GM13976 (cell line): ENCODE measurements at regions not wholly inside any gene's neighbourhood (a gene's known extent, or its start where the extent isn't known, plus 50 kb on each side); places are given as distances from the start of the nearest gene placed in this dataset.

Experiments used
- DNase-seq: peaks from one replicate; pipeline ENCODE4 v3.0.0; 2012; ENCODE audit warnings: low spot score
- in situ Hi-C: fragments of 300-500 bp; cut with MboI; formaldehyde crosslinking; loops from one replicate; pipeline ENCODE4 v1.12.0; 2022; ENCODE audit warnings: low sequenced_read_pairs, mixed read lengths, inconsistent platforms; ENCODE audit not compliant: unreplicated experiment
- TF ChIP-seq, protein P1 (sequence below): IDR thresholded peaks from 2 replicates; pipeline ENCODE4 v1.5.1; 2012; ENCODE audit warnings: borderline replicate concordance, mild to moderate bottlenecking; ENCODE audit not compliant: insufficient read depth; ENCODE audit errors: extremely low read depth, missing control alignments, control extremely low read depth

DNA sequence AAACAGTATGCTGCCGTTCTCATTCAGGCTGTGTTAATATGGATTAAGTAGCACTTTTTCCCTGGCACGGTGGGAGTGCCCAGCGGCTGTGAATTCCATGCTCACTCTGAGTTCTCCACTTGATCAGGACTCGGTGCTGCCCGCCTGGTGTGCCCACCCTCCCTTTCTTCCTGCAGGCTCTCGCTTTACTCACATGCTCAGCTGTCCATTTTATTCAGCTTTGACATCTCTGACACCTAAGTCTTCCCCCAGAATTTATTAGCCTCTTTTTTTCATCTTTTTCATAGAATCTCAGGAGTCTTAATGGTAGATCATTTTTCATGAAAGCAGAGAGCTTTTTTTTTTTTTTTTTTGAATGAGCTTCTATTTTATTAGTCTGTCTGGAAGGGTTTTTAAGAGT is 626.5 kb downstream of the IRX1 start:
- in situ Hi-C loops: no loop called here
- TF ChIP-seq, protein P1, sequence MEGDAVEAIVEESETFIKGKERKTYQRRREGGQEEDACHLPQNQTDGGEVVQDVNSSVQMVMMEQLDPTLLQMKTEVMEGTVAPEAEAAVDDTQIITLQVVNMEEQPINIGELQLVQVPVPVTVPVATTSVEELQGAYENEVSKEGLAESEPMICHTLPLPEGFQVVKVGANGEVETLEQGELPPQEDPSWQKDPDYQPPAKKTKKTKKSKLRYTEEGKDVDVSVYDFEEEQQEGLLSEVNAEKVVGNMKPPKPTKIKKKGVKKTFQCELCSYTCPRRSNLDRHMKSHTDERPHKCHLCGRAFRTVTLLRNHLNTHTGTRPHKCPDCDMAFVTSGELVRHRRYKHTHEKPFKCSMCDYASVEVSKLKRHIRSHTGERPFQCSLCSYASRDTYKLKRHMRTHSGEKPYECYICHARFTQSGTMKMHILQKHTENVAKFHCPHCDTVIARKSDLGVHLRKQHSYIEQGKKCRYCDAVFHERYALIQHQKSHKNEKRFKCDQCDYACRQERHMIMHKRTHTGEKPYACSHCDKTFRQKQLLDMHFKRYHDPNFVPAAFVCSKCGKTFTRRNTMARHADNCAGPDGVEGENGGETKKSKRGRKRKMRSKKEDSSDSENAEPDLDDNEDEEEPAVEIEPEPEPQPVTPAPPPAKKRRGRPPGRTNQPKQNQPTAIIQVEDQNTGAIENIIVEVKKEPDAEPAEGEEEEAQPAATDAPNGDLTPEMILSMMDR: no peak
- DNase-seq: no peak

DNA sequence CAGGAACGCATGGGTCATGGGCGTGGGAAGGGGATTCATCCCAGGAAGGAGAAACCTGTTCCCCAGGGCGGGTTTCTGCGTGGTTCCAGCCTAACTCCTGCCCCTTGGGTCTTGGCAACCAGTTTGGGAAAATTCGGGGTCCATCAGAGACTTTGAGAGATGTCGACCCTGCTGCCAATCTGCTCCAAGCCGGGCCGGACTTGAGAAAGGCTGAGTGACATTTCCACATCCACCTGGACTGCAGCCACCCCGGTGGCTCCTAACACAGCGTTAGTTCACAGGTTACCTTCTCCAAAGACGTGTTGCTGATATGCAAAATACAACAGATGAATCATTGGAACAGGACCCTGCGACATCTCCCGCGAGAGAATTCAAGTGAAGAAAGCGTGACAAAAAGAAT is 627.2 kb downstream of the IRX1 start:
- DNase-seq: no peak
- TF ChIP-seq, protein P1: no peak
- in situ Hi-C loops: no loop called here

DNA sequence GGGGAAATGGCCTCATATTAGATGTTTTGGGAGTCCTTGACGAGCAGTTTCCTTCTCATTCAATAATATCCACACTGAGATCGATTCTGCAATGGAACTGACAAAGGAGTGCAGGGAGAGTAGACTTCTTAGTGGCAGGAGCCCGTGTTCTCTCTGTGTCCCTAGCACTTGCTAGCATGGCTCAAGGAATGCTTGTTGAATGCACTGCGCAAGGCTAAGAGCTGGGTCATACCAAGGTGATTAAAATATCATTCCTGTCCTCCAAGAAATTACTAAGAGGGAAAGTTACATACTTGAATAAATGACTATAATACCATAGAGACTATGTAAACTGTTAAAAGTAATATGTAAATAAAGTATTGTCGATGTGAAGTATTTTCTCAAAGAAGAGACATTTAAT is 630.1 kb downstream of the IRX1 start:
- in situ Hi-C loops: no loop called here

DNA sequence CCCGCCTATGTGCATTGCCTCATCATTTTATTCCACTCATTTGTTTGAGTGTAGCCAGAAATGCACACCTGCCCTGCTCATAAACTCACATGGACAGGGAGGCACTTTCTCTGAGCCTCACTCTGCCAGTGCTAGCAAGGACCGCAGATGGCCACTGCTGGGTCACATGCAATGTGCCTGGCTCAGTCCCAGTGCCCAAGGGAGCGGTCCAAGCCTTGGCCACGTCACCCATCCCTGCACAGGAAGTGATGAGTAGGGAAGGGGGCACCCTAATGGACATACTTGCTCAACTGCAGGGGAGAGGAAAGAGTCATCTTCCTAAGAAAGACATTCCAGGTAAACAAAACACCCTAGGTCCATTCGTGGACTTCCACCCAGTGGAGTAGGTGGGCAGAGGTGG is 630.9 kb downstream of the IRX1 start:
- DNase-seq: no peak
- in situ Hi-C loops: no loop called here
- TF ChIP-seq, protein P1: no peak

More for the DNA sequence above, 630.1 kb downstream of the IRX1 start:
- TF ChIP-seq, protein P1: no peak
- no peak for DNase-seq

DNA sequence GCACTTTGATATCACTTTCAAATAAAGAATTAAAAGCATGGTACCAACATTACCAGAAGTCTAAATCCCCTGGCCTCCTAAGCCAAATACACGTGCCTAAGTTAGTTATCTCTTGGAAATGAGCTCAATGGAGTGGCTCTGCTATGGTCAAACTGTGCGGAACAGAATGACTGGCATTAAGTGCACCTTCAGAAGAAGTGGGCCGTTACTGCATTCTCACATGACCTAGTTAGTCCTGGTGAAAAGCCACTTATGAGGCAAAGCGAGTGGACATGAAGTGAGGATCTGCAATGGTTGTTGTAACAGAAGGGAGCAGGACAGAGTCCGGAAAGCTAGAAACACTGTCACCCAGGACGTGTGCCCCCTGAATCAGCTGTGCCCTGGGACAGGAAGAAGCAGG is 633.1 kb downstream of the IRX1 start:
- TF ChIP-seq, protein P1: no peak
- no peak for DNase-seq
- in situ Hi-C loops: no loop called here

DNA sequence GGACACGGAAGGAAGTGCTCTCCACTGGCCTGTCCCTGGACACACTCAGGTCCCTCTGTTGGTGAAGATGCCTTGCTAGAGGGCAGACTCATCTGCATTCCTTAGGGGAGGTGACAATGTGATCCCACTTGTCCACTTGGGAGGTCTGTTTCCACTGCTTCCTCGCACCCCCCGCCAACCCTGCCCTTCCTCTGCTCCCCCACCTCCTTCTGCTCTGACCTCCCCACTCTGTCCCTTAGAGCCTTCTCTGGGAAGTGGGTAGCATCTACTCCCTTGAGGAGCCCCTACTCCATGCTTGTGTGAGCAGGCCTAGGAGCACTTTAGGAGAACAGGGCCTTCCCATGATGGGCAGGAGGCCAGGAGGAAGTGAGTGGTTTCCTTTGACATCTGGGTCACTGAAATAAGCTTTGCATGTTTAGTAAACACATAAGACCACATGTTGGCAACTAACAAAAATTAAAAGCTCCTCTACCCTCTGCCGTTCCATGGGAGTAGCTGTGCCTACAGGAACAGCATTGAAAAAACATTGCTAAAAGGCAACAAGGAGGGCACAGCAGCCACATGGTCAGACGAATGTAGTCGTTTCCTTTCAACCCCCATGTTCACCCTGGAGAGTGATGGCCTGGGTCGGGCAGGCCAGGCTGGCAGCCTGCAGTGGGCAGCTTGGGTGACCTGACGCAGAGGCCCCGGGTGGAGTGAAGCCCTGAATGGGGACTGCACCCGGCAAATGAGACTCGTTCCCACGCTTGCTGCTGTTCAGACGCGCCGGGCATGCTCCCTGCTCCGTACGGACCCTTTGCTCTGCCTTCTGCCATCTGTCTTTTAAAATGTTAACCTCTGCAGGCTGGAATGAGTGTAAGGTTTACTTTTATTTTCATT is 634.0 kb downstream of the IRX1 start:
- DNase-seq: no peak
- in situ Hi-C loops: no loop called here
- TF ChIP-seq, protein P1: no peak
